CD4-positive, alpha-beta memory T cell (primary cell): ENCODE measurements at regions not wholly inside any gene's neighbourhood (a gene's known extent, or its start where the extent isn't known, plus 50 kb on each side); places are given as distances from the start of the nearest gene placed in this dataset.

ENCODE experiments used
- CTCF ChIA-PET: fragments of 350-600 bp; sonication (Branson Sonifier 250); formaldehyde crosslinking; loops from one replicate; lab custom pipeline; 2021; ENCODE audit warnings: inconsistent platforms; ENCODE audit not compliant: partially characterized antibody; lab: Charles Lee
- POLR2A ChIA-PET: fragments of 350-600 bp; sonication (Branson Sonifier 250); formaldehyde crosslinking; loops from one replicate; lab custom pipeline; 2021; ENCODE audit not compliant: partially characterized antibody; lab: Charles Lee
- DNase-seq, 5 donors: peaks; one replicate each; pipeline versions ENCODE4 v3.0.0 to v3.0.0-alpha.2; 2020 to 2022; ENCODE audit warnings: mixed read lengths in 1 of 5
- H3K27ac ChIP-seq: one replicate; pipeline ENCODE4 v1.7.0; 2013; ENCODE audit warnings: low read depth, low read length
- H3K27me3 ChIP-seq: 2 replicates; pipeline ENCODE4 v1.7.0; 2013; ENCODE audit warnings: mild to moderate bottlenecking, low read length, moderate library complexity; ENCODE audit not compliant: insufficient read depth
- H3K36me3 ChIP-seq: 2 replicates; pipeline ENCODE4 v1.7.0; 2013; ENCODE audit warnings: mild to moderate bottlenecking, low read length, moderate library complexity; ENCODE audit not compliant: insufficient read depth
- H3K4me1 ChIP-seq: 2 replicates; pipeline ENCODE4 v1.7.0; 2013; ENCODE audit warnings: mild to moderate bottlenecking, low read length, moderate library complexity; ENCODE audit not compliant: insufficient read depth
- H3K4me3 ChIP-seq, 2 donors: one replicate each; pipeline ENCODE4 v1.7.0; 2013; ENCODE audit warnings: low read length in 2 of 2, mild to moderate bottlenecking in 1 of 2
- H3K9me3 ChIP-seq, 2 donors: one replicate each; pipeline ENCODE4 v1.7.0; 2013; ENCODE audit warnings: low read length in 2 of 2, control low read depth in 1 of 2; ENCODE audit not compliant: control insufficient read depth in 1 of 2
- H3K27ac Mint-ChIP-seq, 7 donors: one replicate each; pipeline ENCODE4 v1.8.0; 2020 to 2021; ENCODE audit warnings: mixed read lengths in 7 of 7, mild to moderate bottlenecking in 6 of 7, inconsistent platforms in 3 of 7, moderate library complexity in 3 of 7
- H3K27me3 Mint-ChIP-seq, 2 donors: one replicate each; pipeline ENCODE4 v1.8.0; 2020 to 2021; ENCODE audit warnings: mixed read lengths in 2 of 2
- H3K36me3 Mint-ChIP-seq, 2 donors: one replicate each; pipeline ENCODE4 v1.8.0; 2020 to 2021; ENCODE audit warnings: mixed read lengths in 2 of 2, inconsistent platforms in 1 of 2, mild to moderate bottlenecking in 1 of 2
- H3K4me1 Mint-ChIP-seq, 4 donors: one replicate each; pipeline ENCODE4 v1.8.0; 2020 to 2021; ENCODE audit warnings: mixed read lengths in 4 of 4, mild to moderate bottlenecking in 1 of 4
- H3K4me3 Mint-ChIP-seq, 8 donors: one replicate each; pipeline ENCODE4 v1.8.0; 2020 to 2021; ENCODE audit warnings: mixed read lengths in 8 of 8, mild to moderate bottlenecking in 7 of 8, moderate library complexity in 6 of 8, inconsistent platforms in 3 of 8
- H3K9me3 Mint-ChIP-seq, 8 donors: one replicate each; pipeline ENCODE4 v1.8.0; 2020 to 2021; ENCODE audit warnings: mixed read lengths in 8 of 8, mild to moderate bottlenecking in 5 of 8, inconsistent platforms in 3 of 8, moderate library complexity in 1 of 8
- intact Hi-C: fragments of 100-400 bp; cut with micrococcal nuclease; formaldehyde crosslinking; loops from one replicate; pipeline ENCODE4 v1.15.1; 2023

- no peaks in the 10 kb centered on the region for H3K9me3 ChIP-seq
- no peaks in the 10 kb centered on the region for H3K36me3 ChIP-seq
- intact Hi-C loops, result no loop called here
- CTCF ChIA-PET, result no interaction called here
- Mint-ChIP-seq H3K9me3 (peaks cover 0 to 4% (median 0%) of the 10 kb centered on the region in 8 donors), H3K27ac (no peak overlapping the region), H3K4me1 (no peaks in the 10 kb centered on the region), H3K27me3 (peaks cover 0 to 4% of the 10 kb centered on the region in 2 donors), H3K36me3 (no peaks in the 10 kb centered on the region), H3K4me3 (no peak overlapping the region)
- H3K27me3 ChIP-seq, result no peaks in the 10 kb centered on the region
- no peak overlapping the region for H3K27ac ChIP-seq
- POLR2A ChIA-PET, result no interaction called here
- no peak for DNase-seq
- H3K4me3 ChIP-seq, result no peak overlapping the region
- no peaks in the 10 kb centered on the region for H3K4me1 ChIP-seq
Measured at GRCh38 chr4:20493761-20494353, 206.4 kb upstream of the PACRGL start.

- Mint-ChIP-seq H3K9me3 (peaks cover 0 to 4% (median 0%) of the 10 kb centered on the region in 8 donors), H3K4me1 (no peaks in the 10 kb centered on the region), H3K27me3 (peaks cover 0 to 4% of the 10 kb centered on the region in 2 donors), H3K4me3 (no peak overlapping the region), H3K27ac (no peak overlapping the region), H3K36me3 (no peaks in the 10 kb centered on the region)
- POLR2A ChIA-PET, result no interaction called here
- Histone ChIP-seq H3K4me3 (no peak overlapping the region), H3K9me3 (no peaks in the 10 kb centered on the region), H3K36me3 (no peaks in the 10 kb centered on the region), H3K27me3 (no peaks in the 10 kb centered on the region), H3K27ac (no peak overlapping the region), H3K4me1 (no peaks in the 10 kb centered on the region)
- DNase-seq, result no peak
- intact Hi-C loops, result no loop called here
- CTCF ChIA-PET, result no interaction called here
Measured at GRCh38 chr4:20496068-20496467, 204.2 kb upstream of the PACRGL start.

GRCh38 chr4:20504146-20504545 lies 196.1 kb upstream of the PACRGL start:
- H3K27ac Mint-ChIP-seq, result no peak overlapping the region
- DNase-seq, result no peak
- ChIA-PET POLR2A (no interaction called here), CTCF (no interaction called here)
- Histone ChIP-seq H3K27me3 (no peaks in the 10 kb centered on the region), H3K9me3 (no peaks in the 10 kb centered on the region), H3K27ac (no peak overlapping the region), H3K4me3 (no peak overlapping the region), H3K4me1 (no peaks in the 10 kb centered on the region), H3K36me3 (no peaks in the 10 kb centered on the region)
- intact Hi-C loops, result no loop called here
- H3K27me3 Mint-ChIP-seq, result no peaks in the 10 kb centered on the region
- H3K4me3 Mint-ChIP-seq, result no peak overlapping the region
- H3K4me1 Mint-ChIP-seq, result no peaks in the 10 kb centered on the region
- peaks cover 0 to 2% (median 0%) of the 10 kb centered on the region in 8 donors for H3K9me3 Mint-ChIP-seq
- no peaks in the 10 kb centered on the region for H3K36me3 Mint-ChIP-seq

GRCh38 chr4:20505927-20506326 lies 194.3 kb upstream of the PACRGL start:
- CTCF ChIA-PET, result no interaction called here

GRCh38 chr4:20506827-20507226 lies 193.4 kb upstream of the PACRGL start:
- POLR2A ChIA-PET, result no interaction called here
- Histone ChIP-seq H3K27ac (no peak overlapping the region), H3K27me3 (no peaks in the 10 kb centered on the region), H3K36me3 (no peaks in the 10 kb centered on the region), H3K9me3 (no peaks in the 10 kb centered on the region), H3K4me3 (no peak overlapping the region), H3K4me1 (no peaks in the 10 kb centered on the region)
- H3K9me3 Mint-ChIP-seq, result peaks cover 0 to 2% (median 0%) of the 10 kb centered on the region in 8 donors
- H3K27me3 Mint-ChIP-seq, result no peaks in the 10 kb centered on the region
- no peaks in the 10 kb centered on the region for H3K4me1 Mint-ChIP-seq
- no peaks in the 10 kb centered on the region for H3K36me3 Mint-ChIP-seq
- CTCF ChIA-PET, result no interaction called here
- no peak overlapping the region for H3K4me3 Mint-ChIP-seq
- no peak for DNase-seq
- H3K27ac Mint-ChIP-seq, result no peak overlapping the region
- intact Hi-C loops, result no loop called here

More at GRCh38 chr4:20505927-20506326, 194.3 kb upstream of the PACRGL start:
- Histone ChIP-seq H3K36me3 (no peaks in the 10 kb centered on the region), H3K27me3 (no peaks in the 10 kb centered on the region), H3K4me3 (no peak overlapping the region), H3K9me3 (no peaks in the 10 kb centered on the region), H3K4me1 (no peaks in the 10 kb centered on the region), H3K27ac (no peak overlapping the region)
- POLR2A ChIA-PET, result no interaction called here
- no peak overlapping the region for H3K4me3 Mint-ChIP-seq
- no peak for DNase-seq
- H3K9me3 Mint-ChIP-seq, result peaks cover 0 to 2% (median 0%) of the 10 kb centered on the region in 8 donors
- H3K27me3 Mint-ChIP-seq, result no peaks in the 10 kb centered on the region
- intact Hi-C loops, result no loop called here
- H3K4me1 Mint-ChIP-seq, result no peaks in the 10 kb centered on the region
- H3K36me3 Mint-ChIP-seq, result no peaks in the 10 kb centered on the region
- H3K27ac Mint-ChIP-seq, result no peak overlapping the region

- Histone ChIP-seq H3K27me3 (no peaks in the 10 kb centered on the region), H3K27ac (no peak overlapping the region), H3K9me3 (no peaks in the 10 kb centered on the region), H3K4me3 (no peak overlapping the region), H3K36me3 (no peaks in the 10 kb centered on the region), H3K4me1 (no peaks in the 10 kb centered on the region)
- no peak for DNase-seq
- no peak overlapping the region for H3K4me3 Mint-ChIP-seq
- no peaks in the 10 kb centered on the region for H3K4me1 Mint-ChIP-seq
- peaks cover 0 to 5% (median 0%) of the 10 kb centered on the region in 8 donors for H3K9me3 Mint-ChIP-seq
- H3K27me3 Mint-ChIP-seq, result no peaks in the 10 kb centered on the region
- intact Hi-C loops, result no loop called here
- ChIA-PET POLR2A (no interaction called here), CTCF (no interaction called here)
- no peak overlapping the region for H3K27ac Mint-ChIP-seq
- no peaks in the 10 kb centered on the region for H3K36me3 Mint-ChIP-seq
Measured at GRCh38 chr4:20509315-20509714, 190.9 kb upstream of the PACRGL start.

GRCh38 chr4:20512033-20512792 lies 188.0 kb upstream of the PACRGL start:
- peaks cover 0 to 5% (median 0%) of the 10 kb centered on the region in 8 donors for H3K9me3 Mint-ChIP-seq
- H3K27me3 Mint-ChIP-seq, result no peaks in the 10 kb centered on the region
- ChIA-PET POLR2A (no interaction called here), CTCF (no interaction called here)
- intact Hi-C loops, result no loop called here
- H3K4me1 Mint-ChIP-seq, result no peaks in the 10 kb centered on the region
- no peaks in the 10 kb centered on the region for H3K9me3 ChIP-seq
- H3K36me3 Mint-ChIP-seq, result no peaks in the 10 kb centered on the region
- H3K4me3 ChIP-seq, result no peak overlapping the region
- no peaks in the 10 kb centered on the region for H3K4me1 ChIP-seq
- no peak for DNase-seq
- H3K36me3 ChIP-seq, result no peaks in the 10 kb centered on the region
- no peak overlapping the region for H3K27ac Mint-ChIP-seq
- no peak overlapping the region for H3K27ac ChIP-seq
- no peak overlapping the region for H3K4me3 Mint-ChIP-seq
- no peaks in the 10 kb centered on the region for H3K27me3 ChIP-seq
